SK-N-SH (cell line): ENCODE measurements at regions not wholly inside any gene's neighbourhood (a gene's known extent, or its start where the extent isn't known, plus 50 kb on each side); places are given as distances from the start of the nearest gene placed in this dataset.

Experiments used
- CTCF ChIA-PET: fragments of 300-600, 350-600 bp; formaldehyde crosslinking; extraction: SDS; loops from one replicate; lab custom pipeline; 2021; lab: Yijun Ruan, JAX
- POLR2A ChIA-PET: fragments of 350-600 bp; sonication (Branson Sonifier 250); formaldehyde crosslinking; extraction: SDS; loops from one replicate; lab custom pipeline; 2020; ENCODE audit warnings: antibody characterized with exemption, inconsistent platforms; lab: Yijun Ruan, JAX
- DNase-seq: peaks from one replicate; pipeline ENCODE4 v3.0.0; 2012
- H2AFZ ChIP-seq: fragments of 200-600 bp; sonication (generic); 2 replicates; pipeline ENCODE4 v1.8.1; 2016; ENCODE audit warnings: antibody characterized with exemption, mild to moderate bottlenecking, low read depth
- H3F3A ChIP-seq: fragments of 200-600 bp; sonication (generic); replicated peaks from 2 replicates; pipeline ENCODE3; 2016; ENCODE audit warnings: antibody characterized with exemption, mild to moderate bottlenecking; ENCODE audit not compliant: insufficient read depth
- H3K27ac ChIP-seq, 2 experiments: fragments of 200-500 bp in 1 of 2; fragments of 200-600 bp in 1 of 2; sonication (Bioruptor generic) in 1 of 2; sonication (generic), shearing (Covaris generic) in 1 of 2; 2 replicates each; pipeline versions ENCODE4 v1.5.1 to v1.6.1; 2014 to 2016; ENCODE audit warnings: low read depth in 2 of 2, inconsistent platforms in 1 of 2, low read length in 1 of 2, mild to moderate bottlenecking in 1 of 2, mixed read lengths in 1 of 2
- H3K27me3 ChIP-seq: fragments of 200-600 bp; sonication (generic), shearing (Covaris generic); 2 replicates; pipeline ENCODE4 v1.6.1; 2016; ENCODE audit warnings: mixed run types; ENCODE audit not compliant: insufficient read depth
- H3K36me3 ChIP-seq, 2 experiments: fragments of 200-500 bp in 1 of 2; fragments of 200-600 bp in 1 of 2; sonication (Bioruptor generic) in 1 of 2; sonication (generic) in 1 of 2; replicated peaks in 1 of 2; 2 replicates each; pipeline versions ENCODE3 to v1.5.1; 2014 to 2016; ENCODE audit warnings: low read length in 1 of 2, mild to moderate bottlenecking in 1 of 2; ENCODE audit not compliant: insufficient read depth in 2 of 2, control insufficient read depth in 1 of 2
- H3K4me1 ChIP-seq, 2 experiments: fragments of 200-500 bp in 1 of 2; fragments of 200-600 bp in 1 of 2; sonication (Bioruptor generic) in 1 of 2; sonication (generic), shearing (Covaris generic) in 1 of 2; 2 replicates each; pipeline versions ENCODE4 v1.5.1 to v1.6.1; 2014 to 2016; ENCODE audit warnings: low read depth in 1 of 2, low read length in 1 of 2, mixed run types in 1 of 2; ENCODE audit not compliant: insufficient read depth in 2 of 2, control insufficient read depth in 1 of 2
- H3K4me2 ChIP-seq: fragments of 200-600 bp; sonication (generic), shearing (Covaris generic); 2 replicates; pipeline ENCODE4 v1.6.1; 2017; ENCODE audit warnings: mixed run types
- H3K4me3 ChIP-seq, 2 experiments: fragments of 200-500 bp in 1 of 2; fragments of 200-600 bp in 1 of 2; sonication (Bioruptor generic) in 1 of 2; sonication (generic), shearing (Covaris generic) in 1 of 2; 2 replicates each; pipeline versions ENCODE4 v1.5.1 to v1.8.1; 2014 to 2016; ENCODE audit warnings: low read depth in 2 of 2, inconsistent platforms in 1 of 2, low read length in 1 of 2, mild to moderate bottlenecking in 1 of 2, mixed read lengths in 1 of 2, moderate library complexity in 1 of 2
- H3K79me2 ChIP-seq: fragments of 200-600 bp; sonication (generic); 2 replicates; pipeline ENCODE4 v1.8.1; 2017; ENCODE audit warnings: mild to moderate bottlenecking; ENCODE audit not compliant: insufficient read depth
- H3K9ac ChIP-seq: fragments of 200-600 bp; sonication (generic); 2 replicates; pipeline ENCODE4 v1.6.1; 2017; ENCODE audit warnings: mixed run types
- H3K9me2 ChIP-seq: fragments of 200-600 bp; sonication (generic); 2 replicates; pipeline ENCODE4 v1.6.1; 2017; ENCODE audit warnings: mixed run types
- H3K9me3 ChIP-seq: fragments of 200-600 bp; sonication (generic); 2 replicates; pipeline ENCODE4 v1.6.1; 2017; ENCODE audit warnings: mixed run types, mild to moderate bottlenecking, moderate library complexity
- H4K20me1 ChIP-seq: fragments of 200-600 bp; sonication (generic); 2 replicates; pipeline ENCODE4 v1.6.1; 2017; ENCODE audit warnings: mild to moderate bottlenecking, mixed run types; ENCODE audit not compliant: insufficient read depth
- CTCF ChIP-seq: fragments of 200-600 bp; sonication (generic); IDR thresholded peaks from 2 replicates; pipeline ENCODE4 v1.6.1; 2017; ENCODE audit warnings: antibody characterized with exemption, mild to moderate bottlenecking, moderate library complexity
- EP300 ChIP-seq, 2 experiments: IDR thresholded peaks; 2 replicates each; pipeline versions ENCODE4 v1.4.0 to v1.6.1; 2012; ENCODE audit warnings: borderline replicate concordance in 1 of 2, low read depth in 1 of 2, low read length in 1 of 2
- FOSL2 ChIP-seq: IDR thresholded peaks from 2 replicates; pipeline ENCODE4 v1.4.0; 2012; ENCODE audit warnings: low read depth, mild to moderate bottlenecking, moderate library complexity, borderline replicate concordance
- GATA2 ChIP-seq: sonication (generic); formaldehyde crosslinking; IDR thresholded peaks from 2 replicates; pipeline ENCODE4 v1.5.0; 2020; ENCODE audit warnings: mild to moderate bottlenecking, missing genetic modification reagents
- JUND ChIP-seq: IDR thresholded peaks from 2 replicates; pipeline ENCODE4 v1.4.0; 2012
- MXI1 ChIP-seq: IDR thresholded peaks from 2 replicates; pipeline ENCODE4 v1.6.1; 2012; ENCODE audit warnings: mild to moderate bottlenecking, low read depth, low read length, improper control_type of control experiment
- NFIC ChIP-seq: IDR thresholded peaks from 2 replicates; pipeline ENCODE4 v1.4.0; 2012; ENCODE audit warnings: borderline replicate concordance
- POLR2AphosphoS5 ChIP-seq: IDR thresholded peaks from 2 replicates; pipeline ENCODE4 v1.6.1; 2012; ENCODE audit warnings: low read depth, low read length
- SMC3 ChIP-seq: IDR thresholded peaks from 2 replicates; pipeline ENCODE4 v1.6.1; 2012; ENCODE audit warnings: low read depth, low read length, improper control_type of control experiment
- TCF12 ChIP-seq: IDR thresholded peaks from 2 replicates; pipeline ENCODE4 v1.4.0; 2012
- TEAD4 ChIP-seq: IDR thresholded peaks from 2 replicates; pipeline ENCODE4 v1.4.0; 2012; ENCODE audit warnings: mild to moderate bottlenecking, borderline replicate concordance; ENCODE audit not compliant: insufficient read depth
- YY1 ChIP-seq: IDR thresholded peaks from 2 replicates; pipeline ENCODE4 v1.4.0; 2012; ENCODE audit warnings: low read depth, mild to moderate bottlenecking
- WGBS: methylation state at CpG from one replicate; pipeline ENCODE4 v1.1.6; 2017; ENCODE audit warnings: low lambda C conversion rate; 5-methylcytosine and 5-hydroxymethylcytosine counted together
- TF ChIP-seq, protein P1 (sequence below): fragments of 150-350 bp; IDR thresholded peaks from 2 replicates; pipeline ENCODE4 v1.6.1; 2016; ENCODE audit warnings: mild to moderate bottlenecking, low read depth, low read length

GRCh38 chr4:26174027-26174426, 146.8 kb upstream of the RBPJ start:
- CTCF ChIA-PET: interaction anchor here (0.9 to 2.4 kb wide), 3 partner anchors 12 to 156 kb away, joined by 3 to 5 read pairs (median 3); no protein-coding TSS in a partner anchor
- Histone ChIP-seq H3K4me2 (no peak overlapping the region), H3K36me3 (no peaks in the 10 kb centered on the region), H3K9ac (no peak overlapping the region), H3K9me2 (no peaks in the 10 kb centered on the region), H3K79me2 (no peaks in the 10 kb centered on the region), H4K20me1 (no peaks in the 10 kb centered on the region), H3K9me3 (no peaks in the 10 kb centered on the region), H3F3A (no peaks in the 10 kb centered on the region), H3K27ac (no peak overlapping the region), H2AFZ (no peak overlapping the region), H3K27me3 (no peaks in the 10 kb centered on the region), H3K4me1 (no peaks in the 10 kb centered on the region), H3K4me3 (no peak overlapping the region)
- POLR2A ChIA-PET: no interaction called here
- TF ChIP-seq EP300 (IDR thresholded peaks at IDR 0.05; ENCODE audit: borderline replicate concordance in 1 of 2, low read depth in 1 of 2, low read length in 1 of 2) (no peak), NFIC (no peak), TCF12 (no peak), MXI1 (no peak), YY1 (no peak), FOSL2 (no peak), POLR2AphosphoS5 (no peak), SMC3 (no peak)
- TF ChIP-seq, protein P1, sequence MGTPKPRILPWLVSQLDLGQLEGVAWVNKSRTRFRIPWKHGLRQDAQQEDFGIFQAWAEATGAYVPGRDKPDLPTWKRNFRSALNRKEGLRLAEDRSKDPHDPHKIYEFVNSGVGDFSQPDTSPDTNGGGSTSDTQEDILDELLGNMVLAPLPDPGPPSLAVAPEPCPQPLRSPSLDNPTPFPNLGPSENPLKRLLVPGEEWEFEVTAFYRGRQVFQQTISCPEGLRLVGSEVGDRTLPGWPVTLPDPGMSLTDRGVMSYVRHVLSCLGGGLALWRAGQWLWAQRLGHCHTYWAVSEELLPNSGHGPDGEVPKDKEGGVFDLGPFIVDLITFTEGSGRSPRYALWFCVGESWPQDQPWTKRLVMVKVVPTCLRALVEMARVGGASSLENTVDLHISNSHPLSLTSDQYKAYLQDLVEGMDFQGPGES: no peak
- no peak for DNase-seq
- WGBS: 76% methylated on average over 9 of the region's 9 CpGs

DNA sequence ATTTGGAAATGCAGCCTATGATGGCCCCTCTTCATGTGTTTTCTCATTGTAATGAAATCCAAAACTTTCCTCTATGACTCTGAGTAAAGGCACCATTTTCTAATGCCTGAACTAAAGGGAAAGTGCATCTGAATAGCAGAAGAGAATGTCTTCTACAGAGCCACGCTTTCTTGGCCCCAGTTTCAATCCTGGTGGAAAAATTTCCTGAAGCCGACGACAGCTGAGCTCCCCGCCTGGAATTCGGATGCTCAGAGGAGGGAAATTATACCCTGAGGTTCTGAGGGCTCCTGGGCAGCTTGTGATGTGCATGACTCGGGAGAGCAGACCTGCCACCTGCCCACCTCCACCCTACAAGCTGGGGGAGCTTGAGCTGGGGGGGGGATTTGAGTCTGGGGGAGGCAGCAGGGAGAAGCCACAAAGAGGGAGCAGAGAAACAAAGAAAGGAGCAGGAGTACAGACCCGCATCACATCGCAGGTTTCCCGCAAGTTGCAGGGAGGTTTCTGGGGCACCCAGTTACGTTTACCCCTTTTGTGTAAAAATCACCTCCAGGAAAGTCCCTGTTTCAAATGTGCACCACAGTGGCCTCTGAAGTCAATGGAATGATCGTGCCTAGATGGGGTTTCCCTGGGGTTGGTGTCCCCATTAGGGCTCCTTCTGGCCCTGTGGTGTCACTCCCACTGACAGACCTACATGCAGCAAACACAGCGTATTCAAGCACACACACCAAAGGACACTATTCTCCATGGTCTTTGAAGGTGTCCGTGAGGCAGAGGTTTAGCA, 145.6 kb upstream of the RBPJ start:
- Histone ChIP-seq H3K9me3 (no peaks in the 10 kb centered on the region), H3K79me2 (no peaks in the 10 kb centered on the region), H3K27ac (no peak overlapping the region), H3K36me3 (no peaks in the 10 kb centered on the region), H3K9ac (no peak overlapping the region), H3K4me2 (no peak overlapping the region), H3F3A (no peaks in the 10 kb centered on the region), H3K4me1 (no peaks in the 10 kb centered on the region), H3K27me3 (no peaks in the 10 kb centered on the region), H3K4me3 (no peak overlapping the region), H4K20me1 (no peaks in the 10 kb centered on the region), H3K9me2 (no peaks in the 10 kb centered on the region), H2AFZ (no peak overlapping the region)
- DNase-seq: no peak
- no peak for TF ChIP-seq JUND
- no peak for TF ChIP-seq CTCF
- TF ChIP-seq FOSL2: no peak
- TF ChIP-seq EP300 (IDR thresholded peaks at IDR 0.05; ENCODE audit: borderline replicate concordance in 1 of 2, low read depth in 1 of 2, low read length in 1 of 2): no peak
- TF ChIP-seq TEAD4: no peak
- TF ChIP-seq GATA2 (CRISPR knock-in tag): no peak
- CTCF ChIA-PET: interaction anchor here (1.1 kb wide), 1 partner anchor 13 kb away, joined by 3 read pairs; no protein-coding TSS in a partner anchor
- POLR2A ChIA-PET: no interaction called here
- 81% methylated on average over 13 of the region's 13 CpGs for WGBS
